ENCODE measurements at regions not wholly inside any gene's neighbourhood (a gene's known extent, or its start where the extent isn't known, plus 50 kb on each side); places are given as distances from the start of the nearest gene placed in this dataset.

GRCh38 chr9:104022083-104022482 lies 72.0 kb upstream of the SMC2 start:
- Histone ChIP-seq H2AFZ (ENCODE audit: low read length) (no peak overlapping the region), H3K4me2 (ENCODE audit: insufficient read depth, low read length) (no peak overlapping the region), H3K79me2 (ENCODE audit: insufficient read depth, low read length) (no peaks in the 10 kb centered on the region), H3K4me1 (ENCODE audit: insufficient read depth, low read length) (no peaks in the 10 kb centered on the region), H3K9me3 (ENCODE audit: low read depth, low read length) (no peaks in the 10 kb centered on the region), H3K27me3 (ENCODE audit: insufficient read depth, low read length) (no peaks in the 10 kb centered on the region), H3K27ac (ENCODE audit: low read depth, low read length) (no peak overlapping the region), H4K20me1 (ENCODE audit: insufficient read depth, low read length) (no peaks in the 10 kb centered on the region), H3K4me3 (ENCODE audit: insufficient read depth, low read length) (no peak overlapping the region), H3K36me3 (ENCODE audit: insufficient read depth, low read length) (no peaks in the 10 kb centered on the region)
- no peak for TF ChIP-seq CTCF (IDR thresholded peaks at IDR 0.05; ENCODE audit: extremely low read depth, low read depth, low read length)
- no peak for DNase-seq (ENCODE audit: insufficient read length, low spot score, missing footprints)

GRCh38 chr9:104025104-104025503 lies 69.0 kb upstream of the SMC2 start:
- no peaks in the 10 kb centered on the region for H3K4me1 ChIP-seq (ENCODE audit: insufficient read depth, low read length)
- no peak overlapping the region for H3K4me2 ChIP-seq (ENCODE audit: insufficient read depth, low read length)
- no peak overlapping the region for H3K27ac ChIP-seq (ENCODE audit: low read depth, low read length)
- DNase-seq (ENCODE audit: insufficient read length, low spot score, missing footprints), result no peak
- H3K27me3 ChIP-seq (ENCODE audit: insufficient read depth, low read length), result no peaks in the 10 kb centered on the region
- no peak overlapping the region for H3K4me3 ChIP-seq (ENCODE audit: insufficient read depth, low read length)
- no peaks in the 10 kb centered on the region for H3K36me3 ChIP-seq (ENCODE audit: insufficient read depth, low read length)
- H2AFZ ChIP-seq (ENCODE audit: low read length), result no peak overlapping the region
- H3K9me3 ChIP-seq (ENCODE audit: low read depth, low read length), result no peaks in the 10 kb centered on the region
- TF ChIP-seq CTCF (IDR thresholded peaks at IDR 0.05; ENCODE audit: extremely low read depth, low read depth, low read length), result no peak
- no peaks in the 10 kb centered on the region for H3K79me2 ChIP-seq (ENCODE audit: insufficient read depth, low read length)
- H4K20me1 ChIP-seq (ENCODE audit: insufficient read depth, low read length), result no peaks in the 10 kb centered on the region

GRCh38 chr9:104025945-104026344 lies 68.2 kb upstream of the SMC2 start:
- TF ChIP-seq CTCF (IDR thresholded peaks at IDR 0.05; ENCODE audit: extremely low read depth, low read depth, low read length), result no peak

GRCh38 chr9:104027295-104027694 lies 66.8 kb upstream of the SMC2 start:
- Histone ChIP-seq H2AFZ (ENCODE audit: low read length) (peak overlapping the region; percentile 49), H3K4me2 (ENCODE audit: insufficient read depth, low read length) (peak overlapping the region; percentile 27), H3K27ac (ENCODE audit: low read depth, low read length) (no peak overlapping the region), H3K36me3 (ENCODE audit: insufficient read depth, low read length) (no peaks in the 10 kb centered on the region), H3K79me2 (ENCODE audit: insufficient read depth, low read length) (no peaks in the 10 kb centered on the region), H3K4me3 (ENCODE audit: insufficient read depth, low read length) (peak overlapping the region; percentile 27), H3K4me1 (ENCODE audit: insufficient read depth, low read length) (no peaks in the 10 kb centered on the region), H4K20me1 (ENCODE audit: insufficient read depth, low read length) (no peaks in the 10 kb centered on the region), H3K9me3 (ENCODE audit: low read depth, low read length) (no peaks in the 10 kb centered on the region), H3K27me3 (ENCODE audit: insufficient read depth, low read length) (no peaks in the 10 kb centered on the region)
- no peak for TF ChIP-seq CTCF (IDR thresholded peaks at IDR 0.05; ENCODE audit: extremely low read depth, low read depth, low read length)
- DNase-seq (ENCODE audit: insufficient read length, low spot score, missing footprints), result no peak

More at GRCh38 chr9:104025945-104026344, 68.2 kb upstream of the SMC2 start:
- H2AFZ ChIP-seq (ENCODE audit: low read length), result no peak overlapping the region
- no peaks in the 10 kb centered on the region for H3K4me1 ChIP-seq (ENCODE audit: insufficient read depth, low read length)
- no peak overlapping the region for H3K27ac ChIP-seq (ENCODE audit: low read depth, low read length)
- H3K4me2 ChIP-seq (ENCODE audit: insufficient read depth, low read length), result no peak overlapping the region
- no peaks in the 10 kb centered on the region for H3K79me2 ChIP-seq (ENCODE audit: insufficient read depth, low read length)
- no peaks in the 10 kb centered on the region for H3K27me3 ChIP-seq (ENCODE audit: insufficient read depth, low read length)
- no peaks in the 10 kb centered on the region for H4K20me1 ChIP-seq (ENCODE audit: insufficient read depth, low read length)
- H3K4me3 ChIP-seq (ENCODE audit: insufficient read depth, low read length), result no peak overlapping the region
- DNase-seq (ENCODE audit: insufficient read length, low spot score, missing footprints), result no peak
- H3K36me3 ChIP-seq (ENCODE audit: insufficient read depth, low read length), result no peaks in the 10 kb centered on the region
- no peaks in the 10 kb centered on the region for H3K9me3 ChIP-seq (ENCODE audit: low read depth, low read length)
